Right atrium auricular region (tissue), 2 donors: ENCODE measurements at regions not wholly inside any gene's neighbourhood (a gene's known extent, or its start where the extent isn't known, plus 50 kb on each side); places are given as distances from the start of the nearest gene placed in this dataset.

Experiments
- DNase-seq: peaks from one replicate; pipeline ENCODE4 v3.0.0-alpha.2; 2019; ENCODE audit warnings: low spot score
- H3K27ac ChIP-seq, 2 donors: fragments of 200-600 bp; sonication (generic); 1 replicate in 1 of 2; 2 replicates in 1 of 2; pipeline ENCODE4 v1.5.1; 2016 to 2019
- H3K27me3 ChIP-seq, 2 donors: fragments of 200-600 bp; sonication (generic); one replicate each; pipeline versions ENCODE4 v1.5.1 to v1.6.0; 2017 to 2019
- H3K36me3 ChIP-seq: fragments of 200-600 bp; sonication (generic); one replicate; pipeline ENCODE4 v1.5.1; 2016
- H3K4me1 ChIP-seq, 2 donors: fragments of 200-600 bp; sonication (generic); one replicate each; pipeline versions ENCODE4 v1.5.1 to v1.6.0; 2017 to 2019
- H3K4me3 ChIP-seq, 2 donors: fragments of 200-600 bp; sonication (generic); 1 replicate in 1 of 2; 2 replicates in 1 of 2; pipeline ENCODE4 v1.5.1; 2017 to 2019; ENCODE audit warnings: mild to moderate bottlenecking in 1 of 2, moderate library complexity in 1 of 2
- H3K9me3 ChIP-seq, 2 donors: fragments of 200-600 bp; sonication (generic); one replicate each; pipeline ENCODE4 v1.5.1; 2019
- CTCF ChIP-seq, 2 donors: fragments of 200-600 bp; sonication (generic); IDR thresholded peaks; one replicate each; pipeline ENCODE4 v1.5.1; 2019; ENCODE audit warnings: antibody characterized with exemption in 2 of 2

GRCh38 chr11:11068113-11068512, 210.3 kb upstream of the ZBED5 start:
- H3K27me3 ChIP-seq, result no peaks in the 10 kb centered on the region
- no peaks in the 10 kb centered on the region for H3K4me1 ChIP-seq
- H3K4me3 ChIP-seq, result no peak overlapping the region
- H3K36me3 ChIP-seq, result no peaks in the 10 kb centered on the region
- no peak for TF ChIP-seq CTCF (IDR thresholded peaks at IDR 0.05)
- no peaks in the 10 kb centered on the region for H3K9me3 ChIP-seq
- no peak for DNase-seq
- H3K27ac ChIP-seq, result no peak overlapping the region

DNA sequence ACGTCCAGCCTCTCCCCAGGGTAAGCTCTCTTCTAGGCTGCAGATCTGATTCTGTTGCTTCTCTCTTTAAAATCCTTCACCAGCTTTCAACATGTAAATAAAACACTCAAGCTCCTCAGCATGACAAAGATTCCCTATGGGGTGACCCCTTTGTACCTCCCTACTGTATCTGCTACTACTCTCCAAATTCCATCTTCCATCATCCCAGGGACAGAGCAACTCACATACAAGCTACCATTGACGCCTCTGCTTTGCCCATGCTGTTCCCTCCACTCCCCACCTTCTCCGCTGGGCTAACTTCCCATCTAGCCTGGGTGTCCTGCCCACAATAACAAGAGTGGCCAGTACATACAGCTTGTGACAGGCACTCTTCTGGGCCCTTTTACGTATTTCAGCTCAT, 207.5 kb upstream of the ZBED5 start:
- Histone ChIP-seq H3K4me3 (no peak overlapping the region), H3K36me3 (no peaks in the 10 kb centered on the region), H3K9me3 (no peaks in the 10 kb centered on the region), H3K4me1 (no peaks in the 10 kb centered on the region), H3K27ac (no peak overlapping the region), H3K27me3 (no peaks in the 10 kb centered on the region)
- no peak for DNase-seq
- TF ChIP-seq CTCF (IDR thresholded peaks at IDR 0.05), result no peak

DNA sequence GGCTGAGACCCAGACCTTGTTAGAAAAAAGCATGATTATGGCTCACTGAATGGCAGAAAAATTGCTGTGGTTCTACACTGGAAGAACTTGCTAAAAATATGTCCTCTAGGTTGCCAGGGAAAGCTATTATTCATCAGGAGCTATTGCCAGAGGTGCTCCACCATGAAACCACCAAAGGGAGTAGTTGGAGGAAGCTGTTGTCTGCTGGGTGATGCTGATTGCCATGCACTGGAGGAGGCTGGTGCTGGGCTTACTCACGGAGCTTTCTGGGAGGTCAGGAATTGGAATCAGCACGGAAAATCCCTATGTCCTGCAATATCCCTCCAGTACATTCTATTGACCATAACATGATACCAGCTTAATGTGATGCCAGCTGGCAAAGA, 199.6 kb upstream of the ZBED5 start:
- DNase-seq, result no peak
- Histone ChIP-seq H3K4me3 (no peak overlapping the region), H3K4me1 (no peaks in the 10 kb centered on the region), H3K27ac (no peak overlapping the region), H3K27me3 (no peaks in the 10 kb centered on the region), H3K9me3 (peaks cover 0 to 26% of the 10 kb centered on the region in 2 donors), H3K36me3 (no peaks in the 10 kb centered on the region)
- TF ChIP-seq CTCF (IDR thresholded peaks at IDR 0.05), result no peak

- no peak for TF ChIP-seq CTCF (IDR thresholded peaks at IDR 0.05)
- no peak for DNase-seq
- Histone ChIP-seq H3K4me3 (no peak overlapping the region), H3K4me1 (no peaks in the 10 kb centered on the region), H3K27ac (no peak overlapping the region), H3K9me3 (peaks cover 0 to 26% of the 10 kb centered on the region in 2 donors), H3K36me3 (no peaks in the 10 kb centered on the region), H3K27me3 (no peaks in the 10 kb centered on the region)
These were observed 199.1 kb upstream of the ZBED5 start for GRCh38 chr11:11056749-11057471.

DNA sequence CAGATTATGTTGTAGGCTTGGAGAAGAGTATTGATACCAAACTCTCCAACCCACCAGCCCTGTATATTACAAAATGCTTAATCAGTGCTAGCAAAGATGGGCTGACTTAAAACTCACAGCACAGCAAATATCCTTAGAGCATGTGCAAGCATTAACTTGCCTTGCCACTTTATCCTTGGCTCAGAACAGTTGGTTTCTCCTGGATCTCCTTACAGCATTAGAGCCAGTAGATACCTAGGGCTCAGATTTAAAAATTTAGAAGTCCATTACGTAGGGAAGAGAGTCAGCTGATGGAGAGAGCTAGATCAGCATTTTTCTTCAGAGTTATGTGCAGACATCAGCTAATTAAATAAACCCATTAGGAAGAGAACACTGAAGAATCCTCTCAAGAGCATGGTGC, 198.5 kb upstream of the ZBED5 start:
- DNase-seq, result no peak
- H3K9me3 ChIP-seq, result peaks cover 0 to 26% of the 10 kb centered on the region in 2 donors
- no peaks in the 10 kb centered on the region for H3K27me3 ChIP-seq
- no peaks in the 10 kb centered on the region for H3K4me1 ChIP-seq
- no peak for TF ChIP-seq CTCF (IDR thresholded peaks at IDR 0.05)
- no peak overlapping the region for H3K4me3 ChIP-seq
- no peak overlapping the region for H3K27ac ChIP-seq
- H3K36me3 ChIP-seq, result no peaks in the 10 kb centered on the region
